NB4 (cell line): ENCODE measurements at regions not wholly inside any gene's neighbourhood (a gene's known extent, or its start where the extent isn't known, plus 50 kb on each side); places are given as distances from the start of the nearest gene placed in this dataset.

Source experiments
- MYC ChIP-seq: IDR thresholded peaks from 2 replicates; pipeline ENCODE4 v1.6.1; 2011; ENCODE audit warnings: low read depth, low read length
- POLR2A ChIP-seq: IDR thresholded peaks from 2 replicates; pipeline ENCODE4 v1.6.1; 2011; ENCODE audit warnings: mild to moderate bottlenecking; ENCODE audit not compliant: insufficient read length; ENCODE audit errors: extremely low read depth
- TF ChIP-seq, protein P1 (sequence below): IDR thresholded peaks from one replicate; pipeline ENCODE4 v1.5.1; 2012; ENCODE audit warnings: low read depth, low read length
- TF ChIP-seq, protein P2 (sequence below): IDR thresholded peaks from 2 replicates; pipeline ENCODE4 v1.6.1; 2011; ENCODE audit warnings: low read depth, low read length

- no peak for TF ChIP-seq POLR2A
- TF ChIP-seq, protein P1, sequence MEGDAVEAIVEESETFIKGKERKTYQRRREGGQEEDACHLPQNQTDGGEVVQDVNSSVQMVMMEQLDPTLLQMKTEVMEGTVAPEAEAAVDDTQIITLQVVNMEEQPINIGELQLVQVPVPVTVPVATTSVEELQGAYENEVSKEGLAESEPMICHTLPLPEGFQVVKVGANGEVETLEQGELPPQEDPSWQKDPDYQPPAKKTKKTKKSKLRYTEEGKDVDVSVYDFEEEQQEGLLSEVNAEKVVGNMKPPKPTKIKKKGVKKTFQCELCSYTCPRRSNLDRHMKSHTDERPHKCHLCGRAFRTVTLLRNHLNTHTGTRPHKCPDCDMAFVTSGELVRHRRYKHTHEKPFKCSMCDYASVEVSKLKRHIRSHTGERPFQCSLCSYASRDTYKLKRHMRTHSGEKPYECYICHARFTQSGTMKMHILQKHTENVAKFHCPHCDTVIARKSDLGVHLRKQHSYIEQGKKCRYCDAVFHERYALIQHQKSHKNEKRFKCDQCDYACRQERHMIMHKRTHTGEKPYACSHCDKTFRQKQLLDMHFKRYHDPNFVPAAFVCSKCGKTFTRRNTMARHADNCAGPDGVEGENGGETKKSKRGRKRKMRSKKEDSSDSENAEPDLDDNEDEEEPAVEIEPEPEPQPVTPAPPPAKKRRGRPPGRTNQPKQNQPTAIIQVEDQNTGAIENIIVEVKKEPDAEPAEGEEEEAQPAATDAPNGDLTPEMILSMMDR: no peak
- TF ChIP-seq, protein P2, sequence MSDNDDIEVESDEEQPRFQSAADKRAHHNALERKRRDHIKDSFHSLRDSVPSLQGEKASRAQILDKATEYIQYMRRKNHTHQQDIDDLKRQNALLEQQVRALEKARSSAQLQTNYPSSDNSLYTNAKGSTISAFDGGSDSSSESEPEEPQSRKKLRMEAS: no peak
- no peak for TF ChIP-seq MYC
Observed at GRCh38 chr4:134057356-134057755, 144.2 kb downstream of the PABPC4L start.
